ENCODE measurements at regions not wholly inside any gene's neighbourhood (a gene's known extent, or its start where the extent isn't known, plus 50 kb on each side); places are given as distances from the start of the nearest gene placed in this dataset.

GRCh38 chr5:175107865-175108264 is 336.1 kb downstream of the DRD1 start:
- DNase-seq (ENCODE audit: low spot score), result no peak

GRCh38 chr5:175107028-175107588 is 336.9 kb downstream of the DRD1 start:
- no peak for DNase-seq (ENCODE audit: low spot score)

- DNase-seq (ENCODE audit: low spot score), result peak; percentile 35
Observed at GRCh38 chr5:175104677-175105076, 339.3 kb downstream of the DRD1 start.

GRCh38 chr5:175103746-175104145 is 340.2 kb downstream of the DRD1 start:
- DNase-seq (ENCODE audit: low spot score), result no peak

GRCh38 chr5:175102717-175103116 is 341.3 kb downstream of the DRD1 start:
- no peak for DNase-seq (ENCODE audit: low spot score)

GRCh38 chr5:175098301-175098700 is 345.7 kb downstream of the DRD1 start:
- no peak for DNase-seq (ENCODE audit: low spot score)

- no peak for DNase-seq (ENCODE audit: low spot score)
Observed at GRCh38 chr5:175096469-175097165, 347.4 kb downstream of the DRD1 start.

GRCh38 chr5:175094461-175094860 is 349.5 kb downstream of the DRD1 start:
- DNase-seq (ENCODE audit: low spot score), result no peak

- DNase-seq (ENCODE audit: low spot score), result no peak
Observed at GRCh38 chr5:175092691-175093090, 351.3 kb downstream of the DRD1 start.

GRCh38 chr5:175088963-175089362 is 355.0 kb downstream of the DRD1 start:
- no peak for DNase-seq (ENCODE audit: low spot score)

- no peak for DNase-seq (ENCODE audit: low spot score)
Observed at GRCh38 chr5:175082866-175083590, 358.6 kb downstream of the MSX2 start.

GRCh38 chr5:175082346-175082745 is 358.0 kb downstream of the MSX2 start:
- DNase-seq (ENCODE audit: low spot score), result no peak

- DNase-seq (ENCODE audit: low spot score), result no peak
Observed at GRCh38 chr5:175079707-175080106, 355.3 kb downstream of the MSX2 start.

GRCh38 chr5:175070283-175070682 is 345.9 kb downstream of the MSX2 start:
- DNase-seq (ENCODE audit: low spot score), result no peak

GRCh38 chr5:175060257-175060656 is 335.9 kb downstream of the MSX2 start:
- DNase-seq (ENCODE audit: low spot score), result no peak

GRCh38 chr5:175059687-175060211 is 335.4 kb downstream of the MSX2 start:
- DNase-seq (ENCODE audit: low spot score), result peak; percentile 83

GRCh38 chr5:175056831-175057230 is 332.4 kb downstream of the MSX2 start:
- no peak for DNase-seq (ENCODE audit: low spot score)

GRCh38 chr5:175054243-175054642 is 329.9 kb downstream of the MSX2 start:
- no peak for DNase-seq (ENCODE audit: low spot score)

GRCh38 chr5:175052351-175052750 is 328.0 kb downstream of the MSX2 start:
- no peak for DNase-seq (ENCODE audit: low spot score)

- no peak for DNase-seq (ENCODE audit: low spot score)
Observed at GRCh38 chr5:175047048-175047447, 322.7 kb downstream of the MSX2 start.

GRCh38 chr5:175045820-175046219 is 321.4 kb downstream of the MSX2 start:
- no peak for DNase-seq (ENCODE audit: low spot score)

- DNase-seq (ENCODE audit: low spot score), result no peak
Observed at GRCh38 chr5:175037820-175038219, 313.4 kb downstream of the MSX2 start.

- no peak for DNase-seq (ENCODE audit: low spot score)
Observed at GRCh38 chr5:175035882-175036533, 311.6 kb downstream of the MSX2 start.

Measured in Ammon's horn (tissue), 1 donor.